ENCODE measurements at regions not wholly inside any gene's neighbourhood (a gene's known extent, or its start where the extent isn't known, plus 50 kb on each side); places are given as distances from the start of the nearest gene placed in this dataset.

DNA sequence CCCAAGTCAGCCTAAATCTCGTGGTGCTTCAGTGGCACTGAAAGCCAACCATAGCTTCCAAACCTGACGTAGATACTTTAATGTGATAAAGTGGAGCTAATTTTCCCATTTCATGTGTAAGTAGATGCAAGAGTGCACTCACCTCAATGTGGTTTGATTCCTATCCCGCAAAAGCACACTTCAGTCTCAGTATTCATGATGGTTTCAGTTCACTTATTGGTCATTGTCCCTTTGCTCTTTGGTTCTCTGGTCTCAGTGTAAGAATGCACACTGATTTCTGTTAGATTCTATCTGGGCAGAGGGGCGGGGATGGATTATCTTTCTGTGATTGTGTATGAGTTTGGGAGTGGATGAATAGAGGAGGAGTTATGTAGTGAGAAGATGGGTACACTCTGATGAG is 340.6 kb downstream of the KCNRG start:
- DNase-seq (ENCODE audit: low read depth, low spot score), result no peak

DNA sequence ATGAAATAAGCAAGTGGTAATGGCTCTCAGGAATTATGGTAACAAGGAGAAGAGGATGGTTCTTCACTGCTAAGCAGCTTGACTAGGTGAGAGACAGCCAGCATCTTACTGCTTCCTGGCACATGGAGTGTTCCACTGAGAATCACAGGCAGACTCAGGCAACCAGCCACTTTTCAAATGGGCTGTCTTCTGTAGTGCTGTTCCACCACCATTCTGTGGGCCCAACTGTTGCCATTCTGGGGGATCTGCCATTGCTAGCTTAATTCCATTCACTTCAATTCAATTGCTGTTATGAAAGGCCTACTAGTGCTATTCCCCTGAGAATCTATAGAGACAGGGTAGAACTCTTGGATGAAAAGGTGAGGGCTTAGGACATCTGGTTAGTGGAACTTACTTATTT is 341.9 kb downstream of the KCNRG start:
- no peak for DNase-seq (ENCODE audit: low read depth, low spot score)

DNA sequence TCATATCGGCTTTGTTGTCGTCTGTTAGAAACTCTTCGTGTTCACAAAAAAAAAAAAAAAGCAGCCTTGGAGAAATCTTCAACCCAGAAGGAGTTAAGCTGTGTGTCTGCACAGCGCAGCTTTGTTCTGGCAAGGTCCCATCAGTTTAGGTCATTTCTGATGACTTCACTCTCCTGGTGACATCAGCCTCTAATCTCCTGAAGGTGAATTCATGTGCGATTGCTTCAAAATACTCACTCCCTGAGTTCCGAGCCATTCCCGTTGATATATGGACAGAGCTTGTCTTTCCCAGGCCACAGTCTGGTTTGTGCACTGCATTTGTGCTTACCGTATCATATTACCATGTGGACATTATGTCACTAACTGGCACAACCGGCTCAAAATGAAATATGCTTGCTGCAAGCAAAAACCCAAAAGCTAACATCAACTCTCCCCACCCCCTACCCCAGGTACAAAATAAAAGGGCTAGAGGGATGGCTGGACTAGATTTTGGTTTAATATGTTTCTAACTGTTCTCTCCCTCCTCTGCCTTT is 342.4 kb downstream of the KCNRG start:
- DNase-seq (ENCODE audit: low read depth, low spot score), result no peak

DNA sequence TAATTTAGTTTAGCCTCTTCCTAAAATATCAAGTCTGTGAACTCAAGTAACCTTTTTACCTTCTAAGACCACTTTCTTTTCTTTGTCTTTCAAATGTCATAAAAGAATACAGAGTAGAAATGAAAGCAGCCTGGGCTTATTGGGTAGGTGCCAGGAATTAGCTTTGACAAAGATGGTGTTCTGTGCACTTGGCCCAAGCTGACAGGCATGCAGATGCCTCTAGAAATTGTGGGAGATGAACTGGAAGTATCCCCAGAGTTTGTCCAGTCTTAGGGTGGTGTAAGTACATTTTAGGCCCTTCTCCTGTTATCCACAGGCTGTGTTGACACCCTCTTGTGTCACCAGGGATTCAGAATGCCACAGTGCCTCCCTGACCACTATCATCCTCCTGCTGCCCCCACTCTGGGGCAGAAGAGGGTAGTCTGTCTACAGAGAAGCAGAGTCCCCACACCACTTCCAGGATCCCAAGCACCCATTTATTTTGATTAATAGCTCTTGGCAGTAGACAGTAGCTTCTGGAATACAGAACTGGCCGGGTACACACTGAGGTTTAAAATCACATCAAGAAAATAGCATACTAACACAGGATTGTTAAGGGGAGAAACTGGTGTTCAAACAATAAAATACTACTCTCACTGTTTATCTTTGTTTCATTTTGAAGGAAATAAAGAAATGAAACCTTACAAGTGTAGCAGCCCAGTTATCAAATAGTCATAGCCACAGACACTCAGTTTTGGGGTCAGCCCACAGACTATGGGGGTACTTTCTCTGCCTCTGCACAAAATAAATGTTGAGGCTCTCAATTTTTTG is 343.2 kb downstream of the KCNRG start:
- DNase-seq (ENCODE audit: low read depth, low spot score), result no peak

DNA sequence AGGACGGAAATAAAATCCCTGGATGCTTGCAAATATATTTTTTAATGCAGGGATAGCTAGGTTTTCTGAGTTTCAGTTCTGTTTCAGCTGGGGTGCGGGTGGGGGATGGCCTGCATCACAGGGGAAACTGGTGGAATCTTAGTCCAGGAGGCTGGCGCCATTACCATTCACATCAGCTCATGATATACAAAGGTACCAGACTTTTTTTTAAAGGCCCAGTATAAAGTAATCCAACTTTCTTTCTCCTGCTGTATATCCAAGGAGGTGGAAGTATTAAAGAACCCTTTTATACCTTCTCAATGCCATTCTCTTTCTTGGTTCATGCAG is 343.8 kb downstream of the KCNRG start:
- no peak for DNase-seq (ENCODE audit: low read depth, low spot score)

DNA sequence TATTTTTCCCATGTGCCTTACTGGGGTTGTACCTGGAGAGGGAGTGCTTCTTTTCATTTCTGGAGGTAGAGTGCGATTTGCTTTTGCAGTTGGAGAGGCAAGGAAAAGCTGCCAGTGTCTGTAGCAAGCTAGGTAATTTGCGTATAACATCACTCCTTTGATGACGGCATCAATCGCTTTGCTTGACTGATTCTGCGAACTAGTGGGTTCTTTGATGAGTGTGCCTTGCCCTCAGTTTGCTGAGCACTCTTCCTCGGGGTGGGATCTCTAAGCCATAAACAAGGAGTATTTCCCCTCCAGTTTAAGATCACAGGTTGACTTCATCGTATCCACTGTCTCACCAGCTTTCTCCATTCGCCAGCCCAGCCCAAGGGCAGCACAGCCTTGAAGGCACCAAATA is 344.5 kb downstream of the KCNRG start:
- DNase-seq (ENCODE audit: low read depth, low spot score), result no peak

DNA sequence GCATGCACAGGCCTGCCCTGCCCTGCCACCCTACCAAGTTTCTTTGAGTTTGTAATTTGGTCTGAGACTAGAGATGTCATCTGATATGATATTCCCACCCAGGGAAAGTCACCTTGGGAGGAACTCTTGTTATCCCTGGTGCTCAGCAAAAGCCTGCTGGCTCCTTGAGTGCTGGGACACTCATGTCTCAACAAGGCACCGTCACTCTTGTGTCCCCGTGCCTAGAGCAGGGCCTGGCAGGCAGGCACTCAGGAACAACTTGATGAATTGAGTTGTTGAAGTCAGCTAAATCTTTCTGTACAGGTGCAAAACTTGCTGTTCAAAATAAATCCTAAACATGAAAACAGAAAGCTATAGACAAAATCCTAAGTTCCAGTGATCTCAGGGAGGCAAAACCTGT is 345.4 kb downstream of the KCNRG start:
- no peak for DNase-seq (ENCODE audit: low read depth, low spot score)

DNA sequence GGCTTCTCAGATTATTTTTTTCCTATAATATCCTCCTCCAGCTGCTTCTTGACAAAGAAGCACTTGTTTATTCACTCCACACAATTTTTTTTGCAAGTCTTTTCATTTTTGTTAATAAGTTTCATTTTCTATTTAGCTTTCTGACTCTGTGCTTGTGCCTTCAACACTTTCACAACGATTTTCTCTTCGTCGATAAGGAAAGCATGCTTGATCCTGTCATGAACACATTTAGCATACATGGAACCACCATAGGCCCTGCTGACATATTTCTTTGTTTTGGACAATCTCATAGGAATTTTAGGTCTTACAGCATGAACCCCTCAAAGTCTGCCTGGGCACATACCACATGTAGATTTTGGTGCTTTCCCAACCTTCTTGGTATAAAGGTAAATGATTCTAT is 346.0 kb downstream of the KCNRG start:
- no peak for DNase-seq (ENCODE audit: low read depth, low spot score)

DNA sequence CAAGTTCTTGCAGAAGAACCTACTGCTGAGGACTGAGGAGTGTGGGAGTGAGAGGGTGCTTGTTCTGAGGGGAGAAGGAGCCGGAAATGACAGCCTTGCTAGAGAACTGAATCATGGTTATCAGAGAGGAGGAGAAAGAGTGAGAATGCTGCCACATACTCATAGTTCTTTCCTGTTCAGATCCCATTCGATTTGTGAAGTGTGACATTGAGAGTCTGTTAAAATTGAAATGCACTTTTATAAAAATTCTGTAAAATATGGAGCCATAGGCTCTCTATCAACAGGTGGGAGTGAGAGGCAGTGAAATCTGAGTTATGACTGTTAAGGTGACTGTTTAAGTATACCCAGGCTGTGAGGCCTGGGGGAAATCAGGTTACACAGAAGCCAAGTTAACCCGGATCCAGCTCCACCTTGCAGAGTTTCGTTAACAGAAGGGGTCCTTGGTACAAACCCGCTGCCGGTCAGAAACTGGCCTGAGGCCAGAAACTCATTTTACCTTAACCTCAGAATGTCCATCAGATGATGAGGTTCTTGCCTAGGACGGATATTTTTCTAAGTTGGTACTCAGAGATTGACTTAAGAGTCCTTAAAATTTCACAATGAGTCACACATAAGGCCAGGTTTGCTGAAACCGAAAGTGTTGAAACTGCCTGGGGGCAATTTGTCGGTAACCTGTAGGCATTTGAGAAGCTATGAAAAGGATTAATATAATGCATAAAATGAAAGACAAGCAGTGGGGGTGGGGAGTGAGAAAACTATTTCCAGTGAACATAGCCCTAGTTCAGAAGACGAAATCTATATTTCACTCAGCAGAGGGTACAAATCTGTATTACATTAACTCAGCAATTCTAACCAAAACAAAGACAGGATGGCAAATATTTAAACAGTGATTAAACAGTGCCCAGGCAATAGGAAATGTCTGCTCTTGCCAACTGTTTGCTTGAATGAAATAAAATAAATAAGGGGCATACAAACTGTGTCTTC is 350.5 kb downstream of the KCNRG start:
- DNase-seq (ENCODE audit: low read depth, low spot score), result peak; percentile 34

DNA sequence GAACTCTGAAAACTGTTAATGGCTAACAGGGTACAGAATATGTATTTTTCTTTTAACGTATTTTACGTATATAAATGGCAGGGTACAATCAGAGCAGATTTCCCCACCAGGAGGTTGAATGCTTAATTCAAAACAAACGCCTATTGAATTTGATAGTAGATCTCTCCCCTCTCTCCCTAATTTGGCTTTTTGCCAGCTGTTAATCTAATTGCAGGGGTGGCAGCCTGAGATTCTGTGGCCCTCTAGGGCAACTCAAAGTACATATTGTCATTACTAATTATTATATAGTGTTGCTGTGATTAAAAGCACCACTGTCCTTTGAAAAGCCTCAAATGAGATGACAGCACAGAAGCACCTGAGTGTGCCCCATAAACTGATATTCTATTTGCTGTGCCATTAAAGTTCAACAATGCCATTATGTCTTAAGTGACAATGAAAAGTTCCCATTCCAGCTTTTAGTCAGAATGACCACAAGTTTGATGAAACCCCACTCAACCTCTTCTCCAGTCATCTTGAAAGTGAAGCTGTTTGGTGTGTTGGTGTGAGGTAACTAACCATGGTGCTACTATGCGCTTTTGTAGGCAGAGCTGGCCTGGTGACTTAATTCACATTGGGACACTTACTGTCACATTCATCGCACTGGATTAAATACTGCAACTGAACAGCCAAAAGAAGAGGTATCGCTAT is 351.4 kb downstream of the KCNRG start:
- DNase-seq (ENCODE audit: low read depth, low spot score), result no peak

DNA sequence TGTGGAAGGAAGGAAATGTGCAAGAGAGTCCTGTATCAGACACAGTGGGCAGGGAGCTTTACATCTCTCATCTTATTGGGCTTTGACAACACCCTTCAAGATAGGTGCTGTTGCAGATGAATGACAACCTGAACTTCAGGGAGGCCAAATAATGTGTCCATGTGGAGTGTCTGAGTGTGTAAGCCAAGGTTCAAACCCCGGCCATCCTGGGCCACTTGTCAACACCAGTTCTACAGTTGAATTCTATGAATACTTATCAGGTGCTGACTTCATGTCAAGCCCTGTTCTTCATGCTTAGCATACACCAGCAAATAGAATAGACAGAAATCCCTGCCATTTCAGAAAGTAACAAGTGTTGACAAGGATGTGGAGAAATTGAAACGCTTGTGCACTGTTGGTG is 354.4 kb downstream of the KCNRG start:
- no peak for DNase-seq (ENCODE audit: low read depth, low spot score)

DNA sequence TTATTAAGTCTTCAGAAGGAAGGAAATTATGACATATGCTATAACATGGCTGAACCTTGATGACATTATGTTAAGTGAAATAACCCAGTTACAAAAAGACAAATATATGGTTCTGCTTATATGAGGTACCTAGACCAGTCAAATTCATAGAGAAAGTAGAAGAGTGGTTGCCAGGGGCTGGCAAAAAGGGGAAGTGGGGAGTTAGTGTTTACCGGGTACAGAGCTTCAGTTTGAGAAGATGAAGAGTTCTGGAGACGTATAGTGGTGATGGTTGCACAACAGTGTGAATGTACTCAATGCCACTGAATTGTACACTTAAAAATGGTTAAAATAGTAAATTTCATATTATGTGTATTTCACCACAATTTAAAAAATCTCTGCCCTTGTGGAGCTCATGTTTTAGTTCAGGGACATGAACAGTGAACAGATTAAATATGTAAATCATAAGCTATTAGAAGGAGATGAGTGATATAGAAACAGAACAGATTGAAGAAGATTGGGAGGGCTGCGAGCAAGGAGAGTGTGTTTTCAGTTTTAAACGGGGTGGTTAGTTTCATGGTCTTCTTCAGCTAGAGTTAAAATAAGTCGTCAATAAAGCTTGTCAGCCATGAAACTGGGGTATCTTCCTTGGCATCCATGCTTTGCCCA is 355.2 kb downstream of the KCNRG start:
- no peak for DNase-seq (ENCODE audit: low read depth, low spot score)

DNA sequence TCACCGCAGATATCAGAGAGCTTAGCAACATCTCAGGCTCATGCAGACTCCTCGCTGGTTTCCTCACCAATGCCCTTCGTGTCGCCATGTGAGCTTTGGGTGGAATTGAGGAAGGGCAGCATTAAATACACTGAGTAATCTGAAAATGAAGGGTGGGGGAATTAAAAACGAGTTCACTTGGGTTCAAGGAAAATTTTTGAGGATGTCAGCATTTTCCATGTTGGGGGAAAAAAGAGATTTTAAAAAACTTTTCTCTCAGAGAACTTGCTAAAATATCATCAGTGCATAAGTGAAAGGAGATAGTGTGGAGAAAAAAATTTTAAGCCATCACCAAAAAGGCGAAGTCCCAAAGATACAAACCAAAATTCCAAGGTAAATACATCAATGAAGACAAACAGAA is 359.3 kb downstream of the KCNRG start:
- DNase-seq (ENCODE audit: low read depth, low spot score), result no peak

DNA sequence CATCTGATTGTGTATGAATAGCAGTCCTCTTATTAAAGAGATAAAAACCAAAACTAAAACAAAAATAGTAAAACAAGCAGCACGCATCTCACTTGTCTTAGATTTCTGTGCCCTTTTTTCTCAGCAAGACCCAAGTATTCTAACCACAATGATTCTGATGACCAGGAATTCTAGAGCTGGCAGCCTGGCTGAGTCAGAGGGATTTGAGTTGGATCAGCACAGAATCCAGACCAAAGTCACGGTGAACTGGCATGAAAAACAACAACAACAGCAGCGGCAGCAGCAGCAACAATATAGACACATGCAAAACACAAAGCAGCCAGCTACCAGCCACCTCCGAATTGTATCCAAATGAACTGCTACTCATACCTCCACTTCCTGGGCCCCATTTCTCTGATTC is 360.5 kb downstream of the KCNRG start:
- no peak for DNase-seq (ENCODE audit: low read depth, low spot score)

DNA sequence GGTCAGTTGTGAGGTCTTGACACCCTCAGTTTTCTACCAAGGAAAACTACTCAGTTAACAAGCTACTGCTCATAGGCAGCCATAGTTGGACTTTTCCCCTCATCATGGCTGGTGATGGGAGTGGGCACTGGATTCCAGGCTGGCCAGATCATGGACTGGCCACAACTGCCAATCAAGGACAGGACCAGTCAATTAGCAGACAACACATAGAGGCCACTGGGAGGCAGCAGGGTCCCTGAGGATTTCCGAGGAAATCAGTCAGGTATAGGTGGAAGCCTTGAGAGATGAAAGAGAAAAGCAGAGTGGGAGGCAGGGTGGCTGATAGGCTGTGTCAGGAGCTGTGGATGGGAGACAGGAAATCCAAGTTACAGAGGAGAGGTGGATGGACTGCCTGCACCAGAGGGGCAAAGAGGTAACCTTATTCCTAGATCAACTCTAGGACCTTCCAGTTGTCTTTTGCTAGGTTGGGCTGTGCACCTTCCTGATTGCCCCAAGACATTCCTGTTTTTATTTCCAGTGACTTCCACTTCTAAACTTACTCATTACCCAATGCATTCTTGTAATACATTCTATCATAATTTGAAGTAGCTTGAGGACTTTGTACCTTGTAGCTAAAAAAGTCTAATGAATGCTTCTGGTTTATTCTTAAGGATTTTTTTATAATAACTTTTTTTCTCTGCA is 361.8 kb downstream of the KCNRG start:
- no peak for DNase-seq (ENCODE audit: low read depth, low spot score)

DNA sequence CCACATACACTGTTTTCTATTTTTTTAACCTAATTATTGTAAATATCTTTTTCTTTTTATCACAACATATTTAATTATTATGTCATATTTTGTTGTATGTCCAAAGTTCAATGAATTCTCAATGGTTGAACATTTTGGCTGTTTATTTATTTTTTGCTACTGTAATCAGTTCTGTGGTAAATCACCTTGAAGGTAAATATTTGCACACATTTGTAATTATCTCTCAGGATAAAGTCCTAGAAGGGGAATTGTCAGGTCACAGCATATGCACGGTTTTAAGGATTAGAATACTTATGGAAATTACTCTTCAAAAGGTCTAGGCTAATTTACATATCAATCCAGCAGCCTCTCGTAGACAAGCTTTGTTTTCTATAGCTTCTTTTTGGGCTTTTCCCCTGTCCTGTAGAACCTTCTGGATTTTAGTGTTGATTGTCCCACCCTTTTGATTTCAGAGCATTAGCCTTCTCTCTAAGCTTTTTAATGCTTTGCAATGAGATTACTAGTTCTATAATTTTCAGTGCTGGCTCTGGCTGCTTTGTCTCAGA is 362.6 kb downstream of the KCNRG start:
- no peak for DNase-seq (ENCODE audit: low read depth, low spot score)

DNA sequence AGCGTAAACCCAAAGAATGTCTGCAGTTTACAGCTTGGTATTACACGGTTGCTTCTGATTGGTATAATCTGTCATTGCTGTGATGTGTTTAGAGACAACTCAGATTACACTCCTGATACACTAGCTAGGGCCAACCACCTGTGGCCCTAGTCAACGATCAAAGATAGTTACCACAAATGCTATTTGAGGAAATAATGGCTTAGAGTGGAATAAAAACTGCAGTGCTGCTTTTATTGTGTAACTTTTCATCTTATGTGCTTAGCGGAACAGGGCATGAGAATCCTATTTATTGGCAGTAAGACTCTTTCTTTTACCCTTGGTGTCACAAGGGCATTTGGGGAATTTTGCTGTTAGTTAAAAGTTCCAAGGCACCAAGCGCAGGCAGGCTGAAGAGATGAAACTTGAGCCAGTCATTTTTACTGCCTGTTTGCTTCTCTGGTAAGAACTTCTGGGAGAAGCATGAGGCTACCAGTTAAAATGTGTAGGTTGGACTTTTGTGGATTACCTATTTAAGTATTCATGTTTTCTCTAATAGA is 363.3 kb downstream of the KCNRG start:
- DNase-seq (ENCODE audit: low read depth, low spot score), result no peak

DNA sequence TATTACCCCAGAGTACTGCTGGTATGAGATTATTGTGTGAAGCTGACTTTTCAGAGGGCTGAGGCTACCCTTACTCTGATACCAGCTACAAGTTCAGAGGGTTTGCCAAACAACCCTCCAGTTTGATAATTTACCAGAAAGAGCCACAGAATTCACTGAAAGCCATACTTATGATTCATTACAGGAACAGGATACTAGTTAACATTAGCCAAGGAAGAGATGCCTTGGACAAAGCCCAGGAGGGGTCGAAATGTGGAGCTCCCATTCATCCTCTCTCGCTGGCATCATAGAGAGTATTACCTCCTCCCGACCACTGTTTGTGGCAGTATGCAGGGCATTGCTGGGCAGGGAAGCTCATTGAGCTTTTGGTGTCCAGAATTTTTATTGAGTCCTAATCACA is 364.3 kb downstream of the KCNRG start:
- DNase-seq (ENCODE audit: low read depth, low spot score), result no peak

DNA sequence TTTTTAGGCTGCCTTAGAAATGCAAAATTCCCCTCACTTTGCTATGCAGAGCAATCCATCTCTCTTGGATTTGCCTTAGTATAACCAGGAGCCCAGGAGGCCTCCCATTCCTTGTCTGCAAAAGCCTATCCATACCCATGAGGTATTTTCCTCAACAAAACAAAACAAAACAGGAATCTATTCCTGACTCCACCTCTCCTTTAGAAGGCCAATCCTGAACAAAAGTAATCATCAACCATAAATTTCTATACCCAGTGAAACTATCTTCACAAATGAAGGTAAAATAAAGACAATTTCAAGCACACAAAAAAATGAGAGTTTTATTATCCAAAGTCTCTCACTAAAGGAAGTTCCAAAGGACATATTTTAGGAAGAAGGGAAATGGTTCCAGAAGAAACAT is 365.7 kb downstream of the KCNRG start:
- no peak for DNase-seq (ENCODE audit: low read depth, low spot score)

DNA sequence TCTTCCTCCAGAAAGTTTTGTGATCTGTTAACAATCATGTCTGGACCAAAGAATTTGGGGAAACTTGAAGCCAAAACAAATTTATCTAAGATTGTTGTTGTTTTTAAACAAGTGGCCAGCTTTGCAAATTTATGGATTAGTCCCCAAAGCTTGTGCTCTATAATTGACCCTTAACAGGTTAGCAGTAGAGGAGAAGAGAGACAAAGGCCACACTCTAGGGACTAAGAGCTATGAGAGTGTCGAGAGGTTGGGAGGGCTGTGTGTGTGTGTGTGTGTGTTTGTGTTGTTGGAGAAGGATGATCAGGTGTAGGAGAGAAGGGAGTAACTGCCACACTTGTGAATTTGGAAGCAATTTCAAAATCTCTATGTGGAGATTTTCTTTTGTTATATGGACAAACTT is 367.3 kb downstream of the KCNRG start:
- no peak for DNase-seq (ENCODE audit: low read depth, low spot score)
